Omental fat pad (tissue), 3 donors: ENCODE measurements at regions not wholly inside any gene's neighbourhood (a gene's known extent, or its start where the extent isn't known, plus 50 kb on each side); places are given as distances from the start of the nearest gene placed in this dataset.

Experiments used
- ATAC-seq: fragments of 150-250 bp; one replicate; pipeline ENCODE4 v1.9.1; 2016; ENCODE audit warnings: mild to moderate bottlenecking, moderate library complexity; ENCODE audit not compliant: low FRiP score
- DNase-seq: peaks from one replicate; pipeline ENCODE4 v3.0.0-alpha.2; 2019; ENCODE audit warnings: low spot score
- CTCF ChIP-seq, 3 donors: fragments of 450-650 bp; IDR thresholded peaks; one replicate each; pipeline ENCODE4 v1.5.1; 2016 to 2017; ENCODE audit warnings: antibody characterized with exemption in 3 of 3, mild to moderate bottlenecking in 3 of 3, moderate library complexity in 2 of 3

DNA sequence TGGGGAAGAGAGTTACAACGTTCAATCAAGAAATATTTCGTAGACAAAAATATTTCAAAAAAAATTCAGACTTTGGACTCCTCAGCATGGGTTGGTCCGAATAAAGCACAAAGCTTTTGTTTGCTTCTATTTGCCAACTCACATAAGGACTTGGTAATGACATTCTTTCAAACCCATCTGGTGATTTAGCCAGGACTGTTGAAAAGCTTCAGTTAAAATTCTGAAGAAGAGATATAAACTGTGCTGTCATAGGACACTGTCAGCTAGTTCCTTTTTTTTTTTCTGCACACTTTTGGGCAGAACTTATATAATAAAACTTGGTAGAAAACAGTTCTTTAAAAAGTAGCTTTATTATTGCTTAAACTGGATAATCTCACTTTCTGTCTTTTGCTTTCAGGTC, 660.8 kb upstream of the SGO1 start:
- ATAC-seq, result no peak
- DNase-seq, result no peak
- no peak for TF ChIP-seq CTCF (IDR thresholded peaks at IDR 0.05)

GRCh38 chr3:20846066-20846465, 660.1 kb upstream of the SGO1 start:
- ATAC-seq, result no peak
- DNase-seq, result no peak
- TF ChIP-seq CTCF (IDR thresholded peaks at IDR 0.05), result no peak

DNA sequence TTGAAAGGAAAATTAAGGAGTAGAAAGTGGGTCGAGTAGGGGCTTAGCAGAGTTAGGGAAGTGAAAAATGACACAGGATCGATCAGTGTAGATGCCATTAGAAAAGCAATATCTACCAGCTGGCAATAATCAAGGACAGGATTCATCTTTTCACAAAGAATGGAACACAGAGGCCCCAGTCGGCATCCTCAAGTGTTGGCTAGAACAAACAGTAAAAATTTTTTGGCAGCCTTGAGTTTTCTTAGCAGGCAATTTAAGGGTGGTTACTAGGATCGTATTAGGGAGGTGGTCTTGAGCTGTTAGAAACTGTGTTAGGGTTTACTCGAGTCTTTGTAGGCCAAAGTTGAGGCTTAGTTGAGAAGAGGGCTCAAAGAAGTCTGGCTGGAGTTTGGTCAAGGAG, 658.8 kb upstream of the SGO1 start:
- no peak for TF ChIP-seq CTCF (IDR thresholded peaks at IDR 0.05)
- no peak for DNase-seq
- no peak for ATAC-seq

GRCh38 chr3:20842594-20843436, 656.8 kb upstream of the SGO1 start:
- ATAC-seq, result no peak

DNA sequence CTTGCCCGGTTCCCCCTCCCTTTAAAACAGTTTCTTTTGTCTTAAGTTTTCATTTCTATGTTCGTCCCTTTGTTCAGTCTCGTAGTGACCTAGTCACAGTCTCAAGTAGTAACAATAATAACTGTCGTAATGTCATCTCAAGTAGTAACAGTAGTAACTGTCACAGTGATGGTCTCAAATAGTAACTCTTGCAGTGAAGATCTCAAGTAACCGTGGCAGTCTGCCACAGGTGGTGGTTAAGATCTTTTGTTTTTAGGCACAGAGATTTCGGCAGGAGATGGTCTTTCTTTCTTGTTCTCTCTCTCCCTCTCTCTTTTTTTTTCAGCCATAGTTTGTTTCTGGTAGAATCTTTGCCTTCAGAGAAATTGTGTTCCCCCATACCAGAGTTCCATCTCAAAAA, 656.0 kb upstream of the SGO1 start:
- no peak for TF ChIP-seq CTCF (IDR thresholded peaks at IDR 0.05)
- ATAC-seq (no peak), DNase-seq (no peak)

More at GRCh38 chr3:20842594-20843436, 656.8 kb upstream of the SGO1 start:
- DNase-seq, result no peak
- no peak for TF ChIP-seq CTCF (IDR thresholded peaks at IDR 0.05)

DNA sequence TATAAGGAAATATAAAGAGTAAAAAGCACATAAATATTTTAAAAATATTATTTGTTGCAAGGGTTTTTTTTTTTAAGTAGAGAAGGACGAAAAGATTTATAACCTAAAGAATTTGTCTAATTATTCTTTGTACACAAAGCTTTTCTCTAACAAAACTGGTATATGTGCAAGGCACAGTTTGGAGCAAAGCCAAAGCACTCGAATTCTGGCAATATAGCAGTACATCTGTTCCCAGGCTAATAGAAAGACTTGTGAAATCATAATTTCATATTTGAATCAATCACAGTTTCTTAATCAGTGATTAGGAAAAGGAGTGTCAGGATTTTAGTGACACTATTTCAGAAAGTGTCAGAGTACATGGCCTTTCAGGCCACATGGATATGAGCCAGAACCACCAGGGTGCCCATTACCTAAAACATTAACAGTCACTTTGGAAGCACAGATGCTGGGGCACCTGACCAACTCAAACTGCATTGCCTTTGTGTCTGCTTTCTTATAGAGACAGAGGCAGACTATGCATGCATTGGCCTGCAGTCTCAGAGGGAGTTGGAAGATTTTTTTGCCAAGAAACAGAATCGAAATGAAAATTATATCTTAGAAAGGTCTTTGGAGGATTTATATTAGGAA, 651.8 kb upstream of the SGO1 start:
- ATAC-seq, result no peak
- no peak for TF ChIP-seq CTCF (IDR thresholded peaks at IDR 0.05)
- DNase-seq, result no peak

GRCh38 chr3:20836801-20837200, 650.8 kb upstream of the SGO1 start:
- no peak for DNase-seq
- ATAC-seq, result no peak
- no peak for TF ChIP-seq CTCF (IDR thresholded peaks at IDR 0.05)
